ENCODE measurements at regions not wholly inside any gene's neighbourhood (a gene's known extent, or its start where the extent isn't known, plus 50 kb on each side); places are given as distances from the start of the nearest gene placed in this dataset.

DNA sequence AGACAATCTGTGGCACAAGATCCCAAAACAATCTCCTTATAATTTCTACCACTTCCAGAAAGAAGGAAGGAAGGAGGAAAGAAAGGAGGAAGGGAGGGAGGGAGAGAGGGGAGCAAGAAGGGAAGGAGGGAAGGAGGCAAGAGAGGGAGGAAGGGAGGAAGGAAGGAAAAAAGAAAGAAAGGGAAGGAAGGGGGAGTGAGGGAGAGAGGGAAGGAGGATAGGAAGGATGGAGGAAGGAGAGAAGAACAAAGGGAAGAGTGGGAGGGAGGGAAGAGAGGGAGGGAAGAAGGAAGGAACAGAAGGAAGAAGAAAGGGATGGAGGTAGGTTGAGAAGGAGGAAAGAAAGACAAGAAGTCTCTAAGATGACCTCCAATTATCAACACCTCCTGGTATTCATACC, 185.5 kb upstream of the NFE2L3 start:
- TF ChIP-seq TAF1 (IDR thresholded peaks at IDR 0.05; ENCODE audit: low read depth, low read length), result no peak
- TF ChIP-seq POLR2A (IDR thresholded peaks at IDR 0.05; ENCODE audit: low read depth, low read length), result no peak
